ENCODE measurements at regions not wholly inside any gene's neighbourhood (a gene's known extent, or its start where the extent isn't known, plus 50 kb on each side); places are given as distances from the start of the nearest gene placed in this dataset.

DNA sequence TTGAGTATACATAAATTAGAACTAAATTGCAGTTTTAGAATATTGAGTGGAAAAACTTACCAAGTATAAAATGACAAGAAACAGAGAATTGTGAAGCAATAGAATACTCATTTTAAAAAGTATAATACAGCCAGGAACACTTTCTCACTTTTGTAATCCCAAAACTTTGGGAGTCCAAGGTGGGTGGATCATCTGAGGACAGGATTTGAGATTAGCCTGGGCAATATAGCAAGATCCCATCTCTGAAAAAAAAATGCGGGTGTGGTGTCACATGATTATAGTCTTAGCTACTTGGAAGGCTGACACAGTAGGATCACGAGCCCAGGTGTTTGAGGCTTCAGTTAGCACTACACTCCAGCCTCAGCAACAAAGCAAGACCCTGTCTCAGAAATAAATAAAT lies 440.9 kb upstream of the POT1 start:
- no peak for DNase-seq (ENCODE audit: low spot score)
- no peaks in the 10 kb centered on the region for H3K4me1 Mint-ChIP-seq (ENCODE audit: unreplicated experiment)
- H3K27me3 Mint-ChIP-seq (ENCODE audit: unreplicated experiment), result no peaks in the 10 kb centered on the region
- no peak overlapping the region for H3K4me3 Mint-ChIP-seq (ENCODE audit: unreplicated experiment)
- H3K27ac Mint-ChIP-seq (ENCODE audit: unreplicated experiment), result no peak overlapping the region
- no peaks in the 10 kb centered on the region for H3K9me3 Mint-ChIP-seq (ENCODE audit: unreplicated experiment)
- no peak for TF ChIP-seq CTCF (IDR thresholded peaks at IDR 0.05; ENCODE audit: unreplicated experiment)
- H3K36me3 Mint-ChIP-seq (ENCODE audit: low read depth, unreplicated experiment), result no peaks in the 10 kb centered on the region

GRCh38 chr7:125363873-125364272 lies 434.2 kb upstream of the POT1 start:
- H3K4me3 Mint-ChIP-seq (ENCODE audit: unreplicated experiment), result no peak overlapping the region
- H3K36me3 Mint-ChIP-seq (ENCODE audit: low read depth, unreplicated experiment), result peaks cover 7% of the 10 kb centered on the region
- no peak overlapping the region for H3K27ac Mint-ChIP-seq (ENCODE audit: unreplicated experiment)
- TF ChIP-seq CTCF (IDR thresholded peaks at IDR 0.05; ENCODE audit: unreplicated experiment), result no peak
- H3K9me3 Mint-ChIP-seq (ENCODE audit: unreplicated experiment), result no peaks in the 10 kb centered on the region
- no peaks in the 10 kb centered on the region for H3K4me1 Mint-ChIP-seq (ENCODE audit: unreplicated experiment)
- no peaks in the 10 kb centered on the region for H3K27me3 Mint-ChIP-seq (ENCODE audit: unreplicated experiment)
- DNase-seq (ENCODE audit: low spot score), result no peak

- H3K27me3 Mint-ChIP-seq (ENCODE audit: unreplicated experiment), result no peaks in the 10 kb centered on the region
- no peaks in the 10 kb centered on the region for H3K9me3 Mint-ChIP-seq (ENCODE audit: unreplicated experiment)
- TF ChIP-seq CTCF (IDR thresholded peaks at IDR 0.05; ENCODE audit: unreplicated experiment), result no peak
- DNase-seq (ENCODE audit: low spot score), result no peak
- peaks cover 7% of the 10 kb centered on the region for H3K36me3 Mint-ChIP-seq (ENCODE audit: low read depth, unreplicated experiment)
- H3K4me1 Mint-ChIP-seq (ENCODE audit: unreplicated experiment), result peaks cover 19% of the 10 kb centered on the region
- H3K4me3 Mint-ChIP-seq (ENCODE audit: unreplicated experiment), result no peak overlapping the region
- H3K27ac Mint-ChIP-seq (ENCODE audit: unreplicated experiment), result peak overlapping the region; percentile 79
Observed at GRCh38 chr7:125358551-125359167, 429.0 kb upstream of the POT1 start.

DNA sequence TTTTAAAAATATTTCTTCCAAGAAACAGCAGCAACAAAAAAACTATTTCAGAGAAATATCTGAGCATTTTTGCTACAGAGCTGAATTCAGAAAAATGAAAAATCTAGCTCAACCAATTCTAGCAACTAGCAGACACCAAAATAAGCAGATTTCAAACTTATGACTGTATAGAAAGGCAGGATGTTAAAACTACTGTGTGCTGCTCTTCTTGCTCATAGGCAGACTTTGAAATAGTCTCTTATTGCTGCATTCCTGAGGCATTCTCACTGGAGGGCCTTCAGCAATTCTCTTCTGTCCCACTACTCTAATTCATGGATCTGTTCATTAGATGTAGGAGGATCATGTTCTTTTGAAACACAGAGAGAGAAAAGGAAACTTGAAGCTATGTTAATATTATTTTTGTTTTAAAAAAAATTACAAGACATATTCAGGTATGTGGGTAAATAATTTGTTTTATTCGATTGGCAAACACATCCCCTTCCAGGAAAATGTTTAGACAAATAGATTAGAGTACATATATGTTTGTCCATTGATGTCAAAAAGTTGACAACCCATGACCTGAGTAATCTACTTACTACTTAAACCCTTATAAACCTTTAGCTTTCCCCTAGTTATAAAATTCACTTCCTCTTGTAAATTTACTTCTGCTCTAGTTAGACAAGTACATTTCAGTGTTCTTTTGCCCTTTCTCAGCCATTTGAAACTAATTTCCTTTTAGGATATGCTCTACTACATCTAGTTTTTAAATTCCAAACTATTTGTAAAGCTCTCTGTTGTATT lies 428.2 kb upstream of the POT1 start:
- no peak for DNase-seq (ENCODE audit: low spot score)
- Mint-ChIP-seq H3K9me3 (ENCODE audit: unreplicated experiment) (no peaks in the 10 kb centered on the region), H3K4me3 (ENCODE audit: unreplicated experiment) (no peak overlapping the region), H3K27me3 (ENCODE audit: unreplicated experiment) (no peaks in the 10 kb centered on the region), H3K36me3 (ENCODE audit: low read depth, unreplicated experiment) (peaks cover 7% of the 10 kb centered on the region), H3K4me1 (ENCODE audit: unreplicated experiment) (peaks cover 19% of the 10 kb centered on the region), H3K27ac (ENCODE audit: unreplicated experiment) (peak overlapping the region; percentile 90)
- no peak for TF ChIP-seq CTCF (IDR thresholded peaks at IDR 0.05; ENCODE audit: unreplicated experiment)

DNA sequence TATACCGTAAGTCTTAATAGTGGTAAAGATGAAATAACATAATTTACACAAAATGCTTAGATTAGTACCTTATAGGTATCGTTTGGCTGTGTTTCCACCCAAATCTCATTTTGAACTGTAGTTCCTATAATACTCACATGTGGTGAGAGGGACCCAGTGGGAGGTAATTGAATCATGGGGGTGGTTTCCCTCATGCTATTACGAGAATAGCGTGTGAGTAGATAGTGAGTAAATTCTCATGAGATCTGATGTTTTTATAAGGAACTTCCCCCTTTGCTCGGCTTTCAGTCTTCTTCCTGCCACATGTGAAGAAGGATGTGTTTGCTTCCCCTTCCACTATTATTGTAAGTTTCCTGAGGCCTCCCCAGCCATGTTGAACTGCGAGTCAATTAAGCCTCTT lies 426.3 kb upstream of the POT1 start:
- TF ChIP-seq CTCF (IDR thresholded peaks at IDR 0.05; ENCODE audit: unreplicated experiment), result no peak
- H3K27me3 Mint-ChIP-seq (ENCODE audit: unreplicated experiment), result no peaks in the 10 kb centered on the region
- H3K4me3 Mint-ChIP-seq (ENCODE audit: unreplicated experiment), result peak overlapping the region; percentile 68
- H3K36me3 Mint-ChIP-seq (ENCODE audit: low read depth, unreplicated experiment), result peaks cover 7% of the 10 kb centered on the region
- DNase-seq (ENCODE audit: low spot score), result peak; percentile 44
- H3K9me3 Mint-ChIP-seq (ENCODE audit: unreplicated experiment), result no peaks in the 10 kb centered on the region
- peak overlapping the region; percentile 97 for H3K27ac Mint-ChIP-seq (ENCODE audit: unreplicated experiment)
- peaks cover 24% of the 10 kb centered on the region for H3K4me1 Mint-ChIP-seq (ENCODE audit: unreplicated experiment)
